HEK293 (cell line): ENCODE measurements at regions not wholly inside any gene's neighbourhood (a gene's known extent, or its start where the extent isn't known, plus 50 kb on each side); places are given as distances from the start of the nearest gene placed in this dataset.
A peak's percentile ranks its signal among the peaks of the same experiment; 100 is the strongest.

Experiments used
- CTCF ChIA-PET: fragments of 350-600 bp; formaldehyde crosslinking; extraction: SDS; loops from one replicate; lab custom pipeline; 2021; ENCODE audit warnings: antibody characterized with exemption; lab: Yijun Ruan, JAX
- POLR2A ChIA-PET: fragments of 300-600 bp; formaldehyde crosslinking; extraction: SDS; loops from one replicate; lab custom pipeline; 2020; ENCODE audit warnings: antibody characterized with exemption, inconsistent platforms; lab: Yijun Ruan, JAX
- H3K27ac ChIP-seq: fragments of 200-500 bp; sonication (Bioruptor generic); 2 replicates; pipeline ENCODE4 v1.5.1; 2014; ENCODE audit warnings: low read depth, low read length, control low read depth, inconsistent platforms; ENCODE audit errors: extremely low read depth
- H3K36me3 ChIP-seq, 2 experiments: fragments of 200-500 bp in 1 of 2; sonication (Bioruptor generic) in 1 of 2; 1 replicate in 1 of 2; 2 replicates in 1 of 2; pipeline ENCODE4 v1.5.1; 2014 to 2017; ENCODE audit warnings: inconsistent platforms in 2 of 2, low read length in 2 of 2; ENCODE audit not compliant: control insufficient read depth in 2 of 2, insufficient read depth in 1 of 2
- H3K4me1 ChIP-seq: fragments of 200-500 bp; sonication (Bioruptor generic); 2 replicates; pipeline ENCODE4 v1.5.1; 2014; ENCODE audit warnings: mild to moderate bottlenecking, low read length, inconsistent platforms; ENCODE audit not compliant: control insufficient read depth, insufficient read depth
- H3K4me3 ChIP-seq: 2 replicates; pipeline ENCODE4 v1.5.1; 2011; ENCODE audit warnings: low read depth, mild to moderate bottlenecking, control low read depth, low read length, moderate library complexity
- H3K9me3 ChIP-seq: fragments of 200-500 bp; sonication (Bioruptor generic); 2 replicates; pipeline ENCODE4 v1.5.1; 2014; ENCODE audit warnings: low read depth, low read length, inconsistent platforms; ENCODE audit not compliant: control insufficient read depth, insufficient read depth
- FEZF1 ChIP-seq: fragments of 450-650 bp; formaldehyde crosslinking; IDR thresholded peaks from 2 replicates; pipeline ENCODE4 v1.5.1; 2016; ENCODE audit warnings: missing biosample characterization, missing genetic modification characterization
- GLI2 ChIP-seq: fragments of 450-650 bp; formaldehyde crosslinking; IDR thresholded peaks from 2 replicates; pipeline ENCODE4; 2017; ENCODE audit warnings: missing biosample characterization, missing genetic modification characterization, low read depth, borderline replicate concordance
- GLIS2 ChIP-seq: fragments of 450-650 bp; formaldehyde crosslinking; IDR thresholded peaks from 2 replicates; pipeline ENCODE4 v1.5.1; 2016; ENCODE audit warnings: missing biosample characterization, missing genetic modification characterization
- OSR2 ChIP-seq: fragments of 450-650 bp; formaldehyde crosslinking; IDR thresholded peaks from 2 replicates; pipeline ENCODE4 v1.5.1; 2016; ENCODE audit warnings: missing biosample characterization, missing genetic modification characterization
- PRDM6 ChIP-seq: fragments of 450-650 bp; formaldehyde crosslinking; IDR thresholded peaks from 2 replicates; pipeline ENCODE4 v1.5.1; 2017; ENCODE audit warnings: missing biosample characterization, missing genetic modification characterization
- SP3 ChIP-seq: fragments of 450-650 bp; formaldehyde crosslinking; IDR thresholded peaks from 2 replicates; pipeline ENCODE4 v1.5.1; 2016; ENCODE audit warnings: missing biosample characterization, missing genetic modification characterization
- TCF7L2 ChIP-seq: IDR thresholded peaks from 2 replicates; pipeline ENCODE4 v1.6.1; 2011; ENCODE audit warnings: low read depth, mild to moderate bottlenecking, inconsistent platforms, low read length, moderate library complexity, borderline replicate concordance
- TRIM28 ChIP-seq: IDR thresholded peaks from 2 replicates; pipeline ENCODE4 v1.6.1; 2011; ENCODE audit warnings: low read length, control low read depth, borderline replicate concordance
- YY1 ChIP-seq: fragments of 450-650 bp; formaldehyde crosslinking; IDR thresholded peaks from 2 replicates; pipeline ENCODE4 v1.5.1; 2018; ENCODE audit warnings: missing biosample characterization, missing genetic modification characterization
- ZBTB11 ChIP-seq: fragments of 450-650 bp; formaldehyde crosslinking; conservative IDR thresholded peaks from 2 replicates; pipeline ENCODE4 v1.5.1; 2016; ENCODE audit warnings: low read depth, missing biosample characterization, missing genetic modification characterization
- ZBTB20 ChIP-seq: fragments of 450-650 bp; formaldehyde crosslinking; IDR thresholded peaks from 2 replicates; pipeline ENCODE4 v1.5.1; 2016; ENCODE audit warnings: missing biosample characterization, missing genetic modification characterization
- ZFP3 ChIP-seq: fragments of 450-650 bp; formaldehyde crosslinking; IDR thresholded peaks from 2 replicates; pipeline ENCODE4 v1.5.1; 2016; ENCODE audit warnings: low read depth, missing biosample characterization, missing genetic modification characterization
- ZNF169 ChIP-seq: fragments of 450-650 bp; formaldehyde crosslinking; IDR thresholded peaks from 2 replicates; pipeline ENCODE4 v1.5.1; 2016; ENCODE audit warnings: missing biosample characterization, missing genetic modification characterization
- ZNF211 ChIP-seq: fragments of 450-650 bp; formaldehyde crosslinking; IDR thresholded peaks from 2 replicates; pipeline ENCODE4 v1.5.1; 2016; ENCODE audit warnings: low read depth, missing biosample characterization, missing genetic modification characterization
- ZNF302 ChIP-seq: fragments of 450-650 bp; formaldehyde crosslinking; IDR thresholded peaks from 2 replicates; pipeline ENCODE4 v1.5.1; 2016; ENCODE audit warnings: missing biosample characterization, missing genetic modification characterization, low read depth
- ZNF416 ChIP-seq: fragments of 450-650 bp; formaldehyde crosslinking; IDR thresholded peaks from 2 replicates; pipeline ENCODE4 v1.5.1; 2016; ENCODE audit warnings: missing biosample characterization, missing genetic modification characterization
- ZNF548 ChIP-seq: fragments of 450-650 bp; formaldehyde crosslinking; IDR thresholded peaks from 2 replicates; pipeline ENCODE4 v1.5.1; 2016; ENCODE audit warnings: missing biosample characterization, missing genetic modification characterization
- ZNF610 ChIP-seq: fragments of 450-650 bp; formaldehyde crosslinking; IDR thresholded peaks from 2 replicates; pipeline ENCODE4 v1.5.1; 2016; ENCODE audit warnings: missing biosample characterization, missing genetic modification characterization, borderline replicate concordance
- ZNF660 ChIP-seq: fragments of 450-650 bp; IDR thresholded peaks from 2 replicates; pipeline ENCODE4 v1.5.1; 2018; ENCODE audit warnings: missing biosample characterization, mild to moderate bottlenecking, missing genetic modification characterization
- ZNF776 ChIP-seq: fragments of 450-650 bp; formaldehyde crosslinking; IDR thresholded peaks from 2 replicates; pipeline ENCODE4 v1.5.0; 2017; ENCODE audit warnings: missing biosample characterization, missing genetic modification characterization, borderline replicate concordance
- ZNF830 ChIP-seq: fragments of 450-650 bp; IDR thresholded peaks from 2 replicates; pipeline ENCODE4 v1.5.0; 2018; ENCODE audit warnings: missing biosample characterization, missing genetic modification characterization, low read depth, mild to moderate bottlenecking, moderate library complexity
- TF ChIP-seq, protein P1 (sequence below): fragments of 450-650 bp; formaldehyde crosslinking; IDR thresholded peaks from 2 replicates; pipeline ENCODE4 v1.5.1; 2016; ENCODE audit warnings: missing biosample characterization, missing genetic modification characterization
- TF ChIP-seq, protein P2 (sequence below): sonication (generic); formaldehyde crosslinking; IDR thresholded peaks from 2 replicates; pipeline ENCODE4 v1.8.1; 2022; ENCODE audit warnings: mild to moderate bottlenecking, moderate library complexity, missing genetic modification reagents

DNA sequence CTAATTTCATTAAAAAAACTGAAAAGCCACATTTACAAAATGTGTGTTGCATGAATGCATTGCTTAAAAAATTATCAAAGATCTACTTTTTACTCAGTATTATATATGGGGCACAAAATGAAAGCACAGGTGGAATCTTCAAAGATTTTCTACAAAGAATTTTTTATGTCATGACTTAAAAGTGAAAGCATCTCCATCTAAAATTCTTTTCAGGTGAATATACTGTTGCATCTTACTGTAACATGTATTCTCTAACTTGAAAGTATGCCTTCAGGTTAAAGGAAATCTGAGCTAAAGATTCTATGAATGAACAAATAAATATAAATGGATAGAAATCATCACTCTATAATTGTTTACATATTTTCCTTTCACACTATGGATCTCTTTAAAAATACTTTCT is 66.8 kb upstream of the WDR75 start (continued):
- TF ChIP-seq ZBTB11 (tag by site-specific recombination) = no peak
- TF ChIP-seq ZBTB20 (tag by site-specific recombination) = no peak
- no peak for TF ChIP-seq ZNF660 (tag by site-specific recombination)
- no peak for TF ChIP-seq YY1
- TF ChIP-seq GLIS2 = no peak
- no peak for TF ChIP-seq ZNF211

DNA sequence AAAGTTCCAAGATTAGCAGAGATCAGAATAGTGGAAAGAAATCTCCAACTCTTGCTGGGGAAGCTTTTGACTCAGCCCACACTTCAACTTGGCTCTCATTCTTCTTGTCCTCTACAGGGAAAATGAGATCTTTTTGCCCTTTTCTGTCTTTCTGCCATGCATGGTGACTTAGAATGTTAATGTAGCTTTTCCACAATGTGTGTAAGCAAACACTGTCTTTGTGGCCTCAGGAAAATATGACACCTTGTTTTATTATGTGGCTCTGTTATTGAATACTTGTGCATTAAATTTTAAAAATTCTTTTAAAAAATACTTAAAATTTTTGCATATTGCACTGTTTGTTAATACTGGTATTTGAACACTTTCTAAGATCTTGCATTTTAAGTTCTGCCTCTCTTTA is 65.4 kb upstream of the WDR75 start:
- H3K9me3 ChIP-seq = no peaks in the 10 kb centered on the region
- POLR2A ChIA-PET = no interaction called here
- TF ChIP-seq ZNF776 (tag by site-specific recombination) = no peak
- TF ChIP-seq ZFP3 = no peak
- TF ChIP-seq, protein P1, sequence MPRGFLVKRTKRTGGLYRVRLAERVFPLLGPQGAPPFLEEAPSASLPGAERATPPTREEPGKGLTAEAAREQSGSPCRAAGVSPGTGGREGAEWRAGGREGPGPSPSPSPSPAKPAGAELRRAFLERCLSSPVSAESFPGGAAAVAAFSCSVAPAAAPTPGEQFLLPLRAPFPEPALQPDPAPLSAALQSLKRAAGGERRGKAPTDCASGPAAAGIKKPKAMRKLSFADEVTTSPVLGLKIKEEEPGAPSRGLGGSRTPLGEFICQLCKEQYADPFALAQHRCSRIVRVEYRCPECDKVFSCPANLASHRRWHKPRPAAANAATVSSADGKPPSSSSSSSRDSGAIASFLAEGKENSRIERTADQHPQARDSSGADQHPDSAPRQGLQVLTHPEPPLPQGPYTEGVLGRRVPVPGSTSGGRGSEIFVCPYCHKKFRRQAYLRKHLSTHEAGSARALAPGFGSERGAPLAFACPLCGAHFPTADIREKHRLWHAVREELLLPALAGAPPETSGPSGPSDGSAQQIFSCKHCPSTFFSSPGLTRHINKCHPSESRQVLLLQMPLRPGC (tag by site-specific recombination) = no peak
- TF ChIP-seq ZNF416 (tag by site-specific recombination) = no peak
- TF ChIP-seq GLIS2 = no peak
- TF ChIP-seq ZNF830 = no peak
- no peak for TF ChIP-seq SP3 (tag by site-specific recombination)
- TF ChIP-seq OSR2 (tag by site-specific recombination) = no peak
- TF ChIP-seq, protein P2, sequence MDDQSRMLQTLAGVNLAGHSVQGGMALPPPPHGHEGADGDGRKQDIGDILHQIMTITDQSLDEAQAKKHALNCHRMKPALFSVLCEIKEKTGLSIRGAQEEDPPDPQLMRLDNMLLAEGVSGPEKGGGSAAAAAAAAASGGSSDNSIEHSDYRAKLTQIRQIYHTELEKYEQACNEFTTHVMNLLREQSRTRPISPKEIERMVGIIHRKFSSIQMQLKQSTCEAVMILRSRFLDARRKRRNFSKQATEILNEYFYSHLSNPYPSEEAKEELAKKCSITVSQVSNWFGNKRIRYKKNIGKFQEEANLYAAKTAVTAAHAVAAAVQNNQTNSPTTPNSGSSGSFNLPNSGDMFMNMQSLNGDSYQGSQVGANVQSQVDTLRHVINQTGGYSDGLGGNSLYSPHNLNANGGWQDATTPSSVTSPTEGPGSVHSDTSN (CRISPR knock-in tag) = no peak
- TF ChIP-seq FEZF1 (tag by site-specific recombination) = no peak
- no peak for TF ChIP-seq ZNF169
- no peak for TF ChIP-seq ZNF548 (tag by site-specific recombination)
- no peak for TF ChIP-seq ZNF302 (tag by site-specific recombination)
- TF ChIP-seq ZNF610 = no peak
- no peak for TF ChIP-seq GLI2
- TF ChIP-seq, all 188 proteins: peak for 0
- H3K4me1 ChIP-seq = 0 out of 2 replicates have a peak, but pooled peaks cover 3% of the 10 kb centered on the region
- H3K36me3 ChIP-seq = no peaks in the 10 kb centered on the region
- H3K27ac ChIP-seq = no peak overlapping the region
- no peak overlapping the region for H3K4me3 ChIP-seq
- CTCF ChIA-PET = no interaction called here

- H3K4me1 ChIP-seq = 0 out of 2 replicates have a peak, but pooled peaks cover 3% of the 10 kb centered on the region
- ChIA-PET CTCF (interaction anchor here (0.7 to 1.1 kb wide), 2 partner anchors 285 to 462 kb away, joined by 3 to 4 read pairs; no protein-coding TSS in a partner anchor), POLR2A (interaction anchor here (1.5 kb wide), 1 partner anchor 62 kb away, joined by 3 read pairs; the partner anchor contains the start of gene WDR75)
- H3K27ac ChIP-seq = no peak overlapping the region
- H3K4me3 ChIP-seq = no peak overlapping the region
- TF ChIP-seq TCF7L2 = peak; percentile 81; the same call in 1 of the 2 replicates
- TF ChIP-seq TRIM28 = no peak
- TF ChIP-seq PRDM6 (tag by site-specific recombination) = peak; percentile 47; the same call in 1 of the 2 replicates
- TF ChIP-seq, all 188 proteins: peak for 2
- H3K9me3 ChIP-seq = no peaks in the 10 kb centered on the region
- H3K36me3 ChIP-seq = no peaks in the 10 kb centered on the region
Observed at GRCh38 chr2:189379287-189379630, 62.0 kb upstream of the WDR75 start.
